Transverse colon (tissue), 4 donors: ENCODE measurements at regions not wholly inside any gene's neighbourhood (a gene's known extent, or its start where the extent isn't known, plus 50 kb on each side); places are given as distances from the start of the nearest gene placed in this dataset.

Source experiments
- DNase-seq: peaks from one replicate; pipeline ENCODE4 v3.0.0-alpha.2; 2019
- H3K27ac ChIP-seq, 4 donors: fragments of 200-600 bp; sonication (generic); 2 replicates each; pipeline ENCODE4 v1.5.1; 2016 to 2018; ENCODE audit warnings: inconsistent platforms in 4 of 4
- H3K27me3 ChIP-seq: fragments of 200-600 bp; sonication (generic); 2 replicates; pipeline ENCODE4 v1.5.1; 2017; ENCODE audit warnings: inconsistent platforms
- H3K36me3 ChIP-seq, 4 donors: fragments of 200-600 bp; sonication (generic); 2 replicates each; pipeline ENCODE4 v1.5.1; 2017 to 2019; ENCODE audit warnings: inconsistent platforms in 4 of 4
- H3K4me1 ChIP-seq, 4 donors: fragments of 200-600 bp; sonication (generic); 2 replicates each; pipeline ENCODE4 v1.5.1; 2017 to 2020; ENCODE audit warnings: inconsistent platforms in 4 of 4
- H3K4me3 ChIP-seq, 4 donors: fragments of 200-600 bp; sonication (generic); 1 replicate in 1 of 4; 2 replicates in 3 of 4; pipeline versions ENCODE4 v1.5.1 to v1.6.1; 2017 to 2019; ENCODE audit warnings: inconsistent platforms in 4 of 4
- H3K9me3 ChIP-seq, 2 donors: fragments of 200-600 bp; sonication (generic); 2 replicates each; pipeline ENCODE4 v1.5.1; 2017 to 2019; ENCODE audit warnings: inconsistent platforms in 2 of 2
- CTCF ChIP-seq, 5 experiments: fragments of 200-600 bp in 3 of 5; fragments of 450-650 bp in 2 of 5; sonication (generic) in 3 of 5; IDR thresholded peaks; 1 replicate in 2 of 5; 2 replicates in 3 of 5; pipeline ENCODE4 v1.5.1; 2016 to 2017; ENCODE audit warnings: antibody characterized with exemption in 5 of 5, inconsistent platforms in 3 of 5, mild to moderate bottlenecking in 2 of 5, moderate library complexity in 1 of 5
- EP300 ChIP-seq: sonication (generic); formaldehyde crosslinking; IDR thresholded peaks from one replicate; pipeline ENCODE4 v1.6.1; 2017; ENCODE audit warnings: antibody characterized with exemption, low read depth
- POLR2A ChIP-seq: fragments of 450-650 bp; IDR thresholded peaks from one replicate; pipeline ENCODE4 v1.6.1; 2016; ENCODE audit warnings: antibody characterized with exemption, mild to moderate bottlenecking, moderate library complexity
- POLR2AphosphoS5 ChIP-seq, 3 donors: sonication (generic); formaldehyde crosslinking; IDR thresholded peaks; one replicate each; pipeline ENCODE4 v1.6.1; 2016; ENCODE audit warnings: antibody characterized with exemption in 3 of 3
- WGBS, 2 donors: methylation state at CpG; one replicate each; pipeline ENCODE4 v1.1.5; 2018; ENCODE audit warnings: low coverage in 1 of 2; 5-methylcytosine and 5-hydroxymethylcytosine counted together
- in situ Hi-C, 4 donors: fragments of 200-750 bp; cut with MboI; loops; one replicate each; pipeline versions ENCODE4 v1.15.0 to v1.15.1; 2017; ENCODE audit warnings: low sequenced_read_pairs in 3 of 4, low pct_ligation_motif_present in 1 of 4, low pct_unique_long_range_greater_than_20kb in 1 of 4
- intact Hi-C: fragments of 100-400 bp; cut with DNase I; formaldehyde crosslinking; loops from one replicate; pipeline ENCODE4 v1.15.1; 2023; ENCODE audit warnings: low total_unique reads

- intact Hi-C loops (no loop called here), in situ Hi-C loops (no loop called here)
- DNase-seq = no peak
- Histone ChIP-seq H3K36me3 (no peaks in the 10 kb centered on the region), H3K9me3 (no peaks in the 10 kb centered on the region), H3K27me3 (no peaks in the 10 kb centered on the region), H3K4me1 (no peaks in the 10 kb centered on the region), H3K27ac (no peak overlapping the region), H3K4me3 (no peak overlapping the region)
- 92% methylated on average over 1 of the region's 1 CpG for WGBS, 2 donors
- no peak for TF ChIP-seq POLR2A
- TF ChIP-seq EP300 = no peak
- TF ChIP-seq POLR2AphosphoS5 (IDR thresholded peaks at IDR 0.05) = no peak
- no peak for TF ChIP-seq CTCF (IDR thresholded peaks at IDR 0.05)
These were observed 90.8 kb downstream of the RAD51AP2 start for GRCh38 chr2:17427401-17427800.

GRCh38 chr2:17426743-17427142, 91.5 kb downstream of the RAD51AP2 start:
- WGBS, 2 donors = 26 to 29% methylated on average over 1 of the region's 1 CpG
- Histone ChIP-seq H3K27me3 (no peaks in the 10 kb centered on the region), H3K36me3 (no peaks in the 10 kb centered on the region), H3K4me1 (no peaks in the 10 kb centered on the region), H3K27ac (no peak overlapping the region), H3K4me3 (no peak overlapping the region), H3K9me3 (no peaks in the 10 kb centered on the region)
- no peak for TF ChIP-seq POLR2A
- no peak for TF ChIP-seq EP300
- TF ChIP-seq POLR2AphosphoS5 (IDR thresholded peaks at IDR 0.05) = no peak
- no peak for TF ChIP-seq CTCF (IDR thresholded peaks at IDR 0.05)
- intact Hi-C loops (no loop called here), in situ Hi-C loops (no loop called here)
- DNase-seq = no peak

- H3K36me3 ChIP-seq = no peaks in the 10 kb centered on the region
- no peak overlapping the region for H3K4me3 ChIP-seq
These were observed 96.2 kb downstream of the RAD51AP2 start for GRCh38 chr2:17422061-17422460.

GRCh38 chr2:17416884-17417391, 101.3 kb downstream of the RAD51AP2 start:
- H3K27me3 ChIP-seq = no peaks in the 10 kb centered on the region
- no peaks in the 10 kb centered on the region for H3K36me3 ChIP-seq
- H3K4me1 ChIP-seq = no peaks in the 10 kb centered on the region
- no peak overlapping the region for H3K4me3 ChIP-seq
- 84 to 85% methylated on average over 3 of the region's 3 CpGs for WGBS, 2 donors
- no peak for TF ChIP-seq EP300
- TF ChIP-seq POLR2AphosphoS5 (IDR thresholded peaks at IDR 0.05) = no peak
- no peak for TF ChIP-seq CTCF (IDR thresholded peaks at IDR 0.05)
- no peak for TF ChIP-seq POLR2A
- in situ Hi-C loops = no loop called here
- intact Hi-C loops = no loop called here
- no peak overlapping the region for H3K27ac ChIP-seq
- no peak for DNase-seq
- no peaks in the 10 kb centered on the region for H3K9me3 ChIP-seq

More at GRCh38 chr2:17422061-17422460, 96.2 kb downstream of the RAD51AP2 start:
- intact Hi-C loops = no loop called here
- H3K9me3 ChIP-seq = no peaks in the 10 kb centered on the region
- no peak for DNase-seq
- H3K27me3 ChIP-seq = no peaks in the 10 kb centered on the region
- in situ Hi-C loops = no loop called here
- no peaks in the 10 kb centered on the region for H3K4me1 ChIP-seq
- TF ChIP-seq POLR2A (no peak), CTCF (IDR thresholded peaks at IDR 0.05) (no peak), POLR2AphosphoS5 (IDR thresholded peaks at IDR 0.05) (no peak), EP300 (no peak)
- H3K27ac ChIP-seq = no peak overlapping the region
